ENCODE measurements at regions not wholly inside any gene's neighbourhood (a gene's known extent, or its start where the extent isn't known, plus 50 kb on each side); places are given as distances from the start of the nearest gene placed in this dataset.

GRCh38 chr14:57085043-57085442 lies 183.7 kb downstream of the EXOC5 start:
- no peak for TF ChIP-seq CTCF (IDR thresholded peaks at IDR 0.05)
- no peak for TF ChIP-seq POLR2AphosphoS5 (IDR thresholded peaks at IDR 0.05)
- no peak for TF ChIP-seq POLR2A (IDR thresholded peaks at IDR 0.05)
